Smooth muscle cell (in vitro differentiated cells): ENCODE measurements at regions not wholly inside any gene's neighbourhood (a gene's known extent, or its start where the extent isn't known, plus 50 kb on each side); places are given as distances from the start of the nearest gene placed in this dataset.

ENCODE experiments used
- DNase-seq: peaks from one replicate; lab custom pipeline; 2025; ENCODE audit not compliant: unreplicated experiment; lab: John Stamatoyannopoulos, UW
- H2AFZ ChIP-seq: fragments of 200-600 bp; sonication (generic); 2 replicates; pipeline ENCODE4 v1.6.0; 2016; ENCODE audit warnings: antibody characterized with exemption, low read depth, mild to moderate bottlenecking
- H3F3A ChIP-seq: fragments of 200-600 bp; sonication (generic); 2 replicates; pipeline ENCODE4 v1.6.0; 2017; ENCODE audit warnings: antibody characterized with exemption, low read depth
- H3K27ac ChIP-seq: fragments of 200-600 bp; sonication (generic); 2 replicates; pipeline ENCODE4 v1.5.1; 2016; ENCODE audit warnings: low read depth, mild to moderate bottlenecking
- H3K27me3 ChIP-seq: fragments of 200-600 bp; sonication (generic); 2 replicates; pipeline ENCODE4 v1.6.1; 2016; ENCODE audit warnings: low read depth, mild to moderate bottlenecking
- H3K36me3 ChIP-seq: fragments of 200-600 bp; sonication (generic); 2 replicates; pipeline ENCODE4 v1.5.1; 2016; ENCODE audit warnings: low read depth
- H3K4me1 ChIP-seq: fragments of 200-600 bp; sonication (generic); 2 replicates; pipeline ENCODE4 v1.5.1; 2016; ENCODE audit warnings: low read depth
- H3K4me2 ChIP-seq: fragments of 200-600 bp; sonication (generic); 2 replicates; pipeline ENCODE4 v1.6.0; 2016; ENCODE audit warnings: mild to moderate bottlenecking
- H3K4me3 ChIP-seq: fragments of 200-600 bp; sonication (generic); 2 replicates; pipeline ENCODE4 v1.5.1; 2016; ENCODE audit warnings: mild to moderate bottlenecking
- H3K79me2 ChIP-seq: fragments of 200-600 bp; sonication (generic); 2 replicates; pipeline ENCODE4 v1.6.0; 2016; ENCODE audit warnings: low read depth, mild to moderate bottlenecking
- H3K9ac ChIP-seq: fragments of 200-600 bp; sonication (generic); 2 replicates; pipeline ENCODE4 v1.6.0; 2016; ENCODE audit warnings: low read depth
- H3K9me3 ChIP-seq: fragments of 200-600 bp; sonication (generic); replicated peaks from 2 replicates; pipeline ENCODE4 v1.5.1; 2016; ENCODE audit warnings: low read depth
- H4K20me1 ChIP-seq: fragments of 200-600 bp; sonication (generic); 2 replicates; pipeline ENCODE4 v1.6.0; 2016; ENCODE audit warnings: low read depth
- WGBS: methylation state at CpG from one replicate; pipeline ENCODE4 v1.1.7; 2016; ENCODE audit warnings: low lambda C conversion rate; 5-methylcytosine and 5-hydroxymethylcytosine counted together
- TF ChIP-seq, protein P1 (sequence below): fragments of 200-600 bp; sonication (generic); IDR thresholded peaks from 2 replicates; pipeline ENCODE4 v1.5.1; 2017; ENCODE audit warnings: borderline replicate concordance, mild to moderate bottlenecking, antibody characterized with exemption; ENCODE audit not compliant: insufficient read depth, poor library complexity, severe bottlenecking

DNA sequence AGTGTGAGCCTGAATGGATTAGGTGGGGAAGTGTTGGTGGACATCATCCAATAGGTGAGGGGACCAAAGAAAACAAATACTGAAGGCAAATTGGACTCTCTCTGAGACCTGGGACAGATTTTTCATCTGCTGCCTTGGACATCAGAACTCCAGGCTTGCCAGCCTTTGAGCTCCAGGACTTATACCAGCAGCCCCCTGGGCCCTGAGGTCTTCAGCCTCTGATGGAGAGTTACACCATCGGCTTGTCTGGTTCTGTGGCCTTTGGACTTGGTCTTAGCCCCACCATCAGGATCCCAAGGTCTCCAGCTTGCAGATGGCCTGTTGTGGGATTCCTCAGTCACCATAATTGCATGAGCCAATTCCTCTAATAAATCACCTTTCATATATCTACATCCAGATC, 80.8 kb upstream of the SLC8A3 start:
- no peak overlapping the region for H3K4me3 ChIP-seq
- no peaks in the 10 kb centered on the region for H3F3A ChIP-seq
- no peak overlapping the region for H3K4me2 ChIP-seq
- TF ChIP-seq, protein P1, sequence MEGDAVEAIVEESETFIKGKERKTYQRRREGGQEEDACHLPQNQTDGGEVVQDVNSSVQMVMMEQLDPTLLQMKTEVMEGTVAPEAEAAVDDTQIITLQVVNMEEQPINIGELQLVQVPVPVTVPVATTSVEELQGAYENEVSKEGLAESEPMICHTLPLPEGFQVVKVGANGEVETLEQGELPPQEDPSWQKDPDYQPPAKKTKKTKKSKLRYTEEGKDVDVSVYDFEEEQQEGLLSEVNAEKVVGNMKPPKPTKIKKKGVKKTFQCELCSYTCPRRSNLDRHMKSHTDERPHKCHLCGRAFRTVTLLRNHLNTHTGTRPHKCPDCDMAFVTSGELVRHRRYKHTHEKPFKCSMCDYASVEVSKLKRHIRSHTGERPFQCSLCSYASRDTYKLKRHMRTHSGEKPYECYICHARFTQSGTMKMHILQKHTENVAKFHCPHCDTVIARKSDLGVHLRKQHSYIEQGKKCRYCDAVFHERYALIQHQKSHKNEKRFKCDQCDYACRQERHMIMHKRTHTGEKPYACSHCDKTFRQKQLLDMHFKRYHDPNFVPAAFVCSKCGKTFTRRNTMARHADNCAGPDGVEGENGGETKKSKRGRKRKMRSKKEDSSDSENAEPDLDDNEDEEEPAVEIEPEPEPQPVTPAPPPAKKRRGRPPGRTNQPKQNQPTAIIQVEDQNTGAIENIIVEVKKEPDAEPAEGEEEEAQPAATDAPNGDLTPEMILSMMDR, result no peak
- H2AFZ ChIP-seq, result no peak overlapping the region
- H3K36me3 ChIP-seq, result no peaks in the 10 kb centered on the region
- H4K20me1 ChIP-seq, result no peaks in the 10 kb centered on the region
- WGBS, result 77% methylated on average over 1 of the region's 1 CpG
- DNase-seq, result no peak
- no peak overlapping the region for H3K9ac ChIP-seq
- H3K9me3 ChIP-seq, result no peaks in the 10 kb centered on the region
- H3K27me3 ChIP-seq, result no peaks in the 10 kb centered on the region
- H3K4me1 ChIP-seq, result no peaks in the 10 kb centered on the region
- no peaks in the 10 kb centered on the region for H3K79me2 ChIP-seq
- H3K27ac ChIP-seq, result no peak overlapping the region

DNA sequence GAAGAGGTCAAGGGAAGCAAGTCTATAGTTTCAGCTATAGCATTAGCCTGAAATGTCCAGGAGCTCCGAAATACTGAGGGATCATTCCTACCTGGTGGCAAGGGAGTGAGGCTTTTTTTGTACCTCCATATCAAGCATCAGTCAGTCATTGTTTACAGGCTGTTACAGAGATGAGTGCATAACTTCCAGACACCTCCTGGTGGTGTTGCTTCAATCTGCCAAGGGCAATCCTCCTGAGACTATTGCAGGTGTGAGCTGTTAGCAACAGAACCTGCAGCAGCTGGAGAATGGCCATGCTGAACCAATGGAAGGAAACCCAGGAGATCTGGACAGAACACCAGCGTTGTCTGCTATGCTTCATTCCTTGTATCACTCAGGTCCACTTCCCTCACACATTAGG, 80.0 kb upstream of the SLC8A3 start:
- Histone ChIP-seq H3K4me3 (no peak overlapping the region), H3F3A (no peaks in the 10 kb centered on the region), H4K20me1 (no peaks in the 10 kb centered on the region), H3K27me3 (no peaks in the 10 kb centered on the region), H3K9ac (no peak overlapping the region), H3K36me3 (no peaks in the 10 kb centered on the region), H3K4me2 (no peak overlapping the region), H2AFZ (no peak overlapping the region), H3K9me3 (no peaks in the 10 kb centered on the region), H3K79me2 (no peaks in the 10 kb centered on the region), H3K4me1 (no peaks in the 10 kb centered on the region), H3K27ac (no peak overlapping the region)
- DNase-seq, result no peak
- 84% methylated on average over 2 of the region's 2 CpGs for WGBS
- TF ChIP-seq, protein P1, result no peak

DNA sequence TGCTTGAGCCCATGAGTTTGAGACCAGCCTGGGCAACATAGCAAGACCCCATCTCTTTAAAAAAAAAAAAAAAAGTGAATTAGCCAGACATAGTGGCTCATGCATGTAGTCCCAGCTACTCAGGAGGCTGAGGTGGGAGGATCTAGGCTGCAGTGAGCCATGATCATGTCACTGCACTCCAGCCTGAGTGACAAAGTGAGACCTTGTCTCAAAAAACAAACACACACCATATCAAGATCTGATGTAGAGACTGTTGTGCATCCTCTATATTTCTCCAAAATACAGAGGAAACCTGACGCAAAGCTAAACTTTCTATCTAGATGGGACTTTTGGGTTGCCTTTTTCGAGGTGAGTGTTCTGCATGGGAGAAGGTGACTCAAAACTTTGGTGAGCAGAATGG, 77.4 kb upstream of the SLC8A3 start:
- H3K36me3 ChIP-seq, result no peaks in the 10 kb centered on the region
- no peaks in the 10 kb centered on the region for H3F3A ChIP-seq
- no peak for DNase-seq
- 87% methylated on average over 2 of the region's 2 CpGs for WGBS
- H4K20me1 ChIP-seq, result no peaks in the 10 kb centered on the region
- H3K9ac ChIP-seq, result no peak overlapping the region
- H3K4me3 ChIP-seq, result no peak overlapping the region
- TF ChIP-seq, protein P1, result no peak
- no peaks in the 10 kb centered on the region for H3K9me3 ChIP-seq
- no peak overlapping the region for H3K27ac ChIP-seq
- H2AFZ ChIP-seq, result no peak overlapping the region
- H3K4me1 ChIP-seq, result no peaks in the 10 kb centered on the region
- no peaks in the 10 kb centered on the region for H3K79me2 ChIP-seq
- H3K4me2 ChIP-seq, result no peak overlapping the region
- no peaks in the 10 kb centered on the region for H3K27me3 ChIP-seq

DNA sequence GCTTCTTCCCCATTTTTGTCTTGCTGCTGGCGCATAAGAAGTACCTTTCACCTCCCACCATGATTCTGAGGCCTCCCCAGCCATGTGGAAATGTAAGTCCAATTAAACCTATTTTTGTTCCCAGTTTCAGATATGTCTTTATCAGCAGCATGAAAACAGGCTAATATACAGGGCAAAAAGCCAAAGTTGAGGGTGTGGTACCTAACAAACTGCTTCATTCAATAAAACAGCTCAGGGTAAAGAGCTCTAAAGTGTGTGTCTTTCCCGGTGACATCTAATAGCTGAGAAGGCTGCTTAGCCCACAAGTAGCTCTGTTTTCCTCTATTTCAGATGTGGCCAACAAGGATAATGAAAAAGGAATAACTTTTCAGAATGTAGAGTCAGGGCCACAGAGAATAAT, 76.7 kb upstream of the SLC8A3 start:
- no peaks in the 10 kb centered on the region for H3K4me1 ChIP-seq
- no peaks in the 10 kb centered on the region for H3F3A ChIP-seq
- no peaks in the 10 kb centered on the region for H4K20me1 ChIP-seq
- TF ChIP-seq, protein P1, result no peak
- H3K79me2 ChIP-seq, result no peaks in the 10 kb centered on the region
- no peaks in the 10 kb centered on the region for H3K27me3 ChIP-seq
- no peaks in the 10 kb centered on the region for H3K9me3 ChIP-seq
- H3K4me3 ChIP-seq, result no peak overlapping the region
- H2AFZ ChIP-seq, result no peak overlapping the region
- H3K9ac ChIP-seq, result no peak overlapping the region
- no peak overlapping the region for H3K4me2 ChIP-seq
- H3K27ac ChIP-seq, result no peak overlapping the region
- DNase-seq, result no peak
- WGBS, result 97% methylated on average over 2 of the region's 2 CpGs
- H3K36me3 ChIP-seq, result no peaks in the 10 kb centered on the region
